RKO (cell line): ENCODE measurements at regions not wholly inside any gene's neighbourhood (a gene's known extent, or its start where the extent isn't known, plus 50 kb on each side); places are given as distances from the start of the nearest gene placed in this dataset.

ENCODE experiments used
- DNase-seq: peaks from one replicate; pipeline ENCODE4 v3.0.0-alpha.2; 2016; ENCODE audit warnings: low spot score

GRCh38 chr1:21346365-21347071 is 56.3 kb upstream of the ECE1 start:
- DNase-seq: no peak

GRCh38 chr1:21344750-21345443 is 54.6 kb upstream of the ECE1 start:
- peak; percentile 33 for DNase-seq

GRCh38 chr1:21344098-21344749 is 54.0 kb upstream of the ECE1 start:
- DNase-seq: no peak

- no peak for DNase-seq
These were observed 52.9 kb upstream of the ECE1 start for GRCh38 chr1:21342961-21343838.

- no peak for DNase-seq
These were observed 51.3 kb upstream of the ECE1 start for GRCh38 chr1:21341517-21342078.

GRCh38 chr1:21341022-21341421 is 50.8 kb upstream of the ECE1 start:
- no peak for DNase-seq

- DNase-seq: no peak
These were observed 50.1 kb upstream of the ECE1 start for GRCh38 chr1:21340230-21340945.
